HepG2 (cell line): ENCODE measurements at regions not wholly inside any gene's neighbourhood (a gene's known extent, or its start where the extent isn't known, plus 50 kb on each side); places are given as distances from the start of the nearest gene placed in this dataset.

Experiments
- HNRNPK ChIP-seq: fragments of 200-400 bp; formaldehyde crosslinking; IDR thresholded peaks from 2 replicates; pipeline ENCODE4 v1.6.1; 2018; ENCODE audit warnings: low read length, low read depth, moderate library complexity, mild to moderate bottlenecking; ENCODE audit not compliant: poor library complexity, severe bottlenecking
- MTA1 ChIP-seq: sonication (generic); formaldehyde crosslinking; IDR thresholded peaks from 2 replicates; pipeline ENCODE4 v1.4.0; 2020; ENCODE audit warnings: missing genetic modification reagents, mild to moderate bottlenecking, borderline replicate concordance
- MYNN ChIP-seq: sonication (generic); formaldehyde crosslinking; IDR thresholded peaks from 2 replicates; pipeline ENCODE4 v1.4.0; 2020; ENCODE audit warnings: mild to moderate bottlenecking, low read depth, missing genetic modification reagents
- SPEN ChIP-seq: sonication (generic); formaldehyde crosslinking; IDR thresholded peaks from 2 replicates; pipeline ENCODE4 v1.5.1; 2020; ENCODE audit warnings: low read depth, mild to moderate bottlenecking, missing genetic modification reagents
- SRSF4 ChIP-seq: fragments of 200-400 bp; formaldehyde crosslinking; IDR thresholded peaks from one replicate; pipeline ENCODE4 v1.6.1; 2018; ENCODE audit warnings: mild to moderate bottlenecking, low read depth, low read length, moderate library complexity; ENCODE audit not compliant: poor library complexity, severe bottlenecking
- TCF7 ChIP-seq: sonication (generic); IDR thresholded peaks from 2 replicates; pipeline ENCODE4 v1.6.1; 2016; ENCODE audit warnings: antibody characterized with exemption, low read depth
- ZNF563 ChIP-seq: sonication (generic); formaldehyde crosslinking; IDR thresholded peaks from 2 replicates; pipeline ENCODE4 v1.8.0; 2022; ENCODE audit warnings: mild to moderate bottlenecking, moderate library complexity, missing genetic modification reagents
- ZNF598 ChIP-seq: sonication (generic); formaldehyde crosslinking; IDR thresholded peaks from 2 replicates; pipeline ENCODE4 v1.5.1; 2020; ENCODE audit warnings: mild to moderate bottlenecking, missing genetic modification reagents, borderline replicate concordance
- ZNF615 ChIP-seq: sonication (generic); formaldehyde crosslinking; IDR thresholded peaks from 2 replicates; pipeline ENCODE4 v1.5.0; 2020; ENCODE audit warnings: mild to moderate bottlenecking, missing genetic modification reagents, borderline replicate concordance
- ZSCAN12 ChIP-seq: sonication (generic); formaldehyde crosslinking; IDR thresholded peaks from 2 replicates; pipeline ENCODE4 v1.9.0; 2021; ENCODE audit warnings: mild to moderate bottlenecking, missing genetic modification reagents
- ZSCAN9 ChIP-seq: IDR thresholded peaks from 2 replicates; pipeline ENCODE4 v1.6.1; 2016; ENCODE audit warnings: borderline replicate concordance
- TF ChIP-seq, protein P1 (sequence below): sonication (generic); formaldehyde crosslinking; IDR thresholded peaks from 2 replicates; pipeline ENCODE4 v1.5.0; 2020; ENCODE audit warnings: missing genetic modification reagents
- TF ChIP-seq, protein P2 (sequence below): sonication (generic); formaldehyde crosslinking; IDR thresholded peaks from 2 replicates; pipeline ENCODE4 v1.4.0; 2020; ENCODE audit warnings: missing genetic modification reagents
- TF ChIP-seq, protein P3 (sequence below): sonication (generic); formaldehyde crosslinking; IDR thresholded peaks from 2 replicates; pipeline ENCODE4 v1.8.0; 2022; ENCODE audit warnings: missing genetic modification reagents, mild to moderate bottlenecking, moderate library complexity, borderline replicate concordance
- TF ChIP-seq, protein P4 (sequence below): sonication (generic); formaldehyde crosslinking; IDR thresholded peaks from 2 replicates; pipeline ENCODE4 v1.9.0; 2022; ENCODE audit warnings: low read depth, missing genetic modification reagents
- TF ChIP-seq, protein P5 (sequence below): IDR thresholded peaks from 2 replicates; pipeline ENCODE4 v1.6.1; 2012; ENCODE audit warnings: low read depth, low read length, improper control_type of control experiment
- TF ChIP-seq, protein P6 (sequence below): IDR thresholded peaks from 2 replicates; pipeline ENCODE4 v1.6.1; 2016; ENCODE audit warnings: missing compliant biosample characterization, missing genetic modification reagents, borderline replicate concordance
- TF ChIP-seq, protein P7 (sequence below): sonication (generic); formaldehyde crosslinking; IDR thresholded peaks from 2 replicates; pipeline ENCODE4 v1.4.0; 2020; ENCODE audit warnings: missing genetic modification reagents
- TF ChIP-seq, protein P8 (sequence below): sonication (generic); formaldehyde crosslinking; IDR thresholded peaks from 2 replicates; pipeline ENCODE4 v1.4.0; 2020; ENCODE audit warnings: mild to moderate bottlenecking, missing genetic modification reagents

DNA sequence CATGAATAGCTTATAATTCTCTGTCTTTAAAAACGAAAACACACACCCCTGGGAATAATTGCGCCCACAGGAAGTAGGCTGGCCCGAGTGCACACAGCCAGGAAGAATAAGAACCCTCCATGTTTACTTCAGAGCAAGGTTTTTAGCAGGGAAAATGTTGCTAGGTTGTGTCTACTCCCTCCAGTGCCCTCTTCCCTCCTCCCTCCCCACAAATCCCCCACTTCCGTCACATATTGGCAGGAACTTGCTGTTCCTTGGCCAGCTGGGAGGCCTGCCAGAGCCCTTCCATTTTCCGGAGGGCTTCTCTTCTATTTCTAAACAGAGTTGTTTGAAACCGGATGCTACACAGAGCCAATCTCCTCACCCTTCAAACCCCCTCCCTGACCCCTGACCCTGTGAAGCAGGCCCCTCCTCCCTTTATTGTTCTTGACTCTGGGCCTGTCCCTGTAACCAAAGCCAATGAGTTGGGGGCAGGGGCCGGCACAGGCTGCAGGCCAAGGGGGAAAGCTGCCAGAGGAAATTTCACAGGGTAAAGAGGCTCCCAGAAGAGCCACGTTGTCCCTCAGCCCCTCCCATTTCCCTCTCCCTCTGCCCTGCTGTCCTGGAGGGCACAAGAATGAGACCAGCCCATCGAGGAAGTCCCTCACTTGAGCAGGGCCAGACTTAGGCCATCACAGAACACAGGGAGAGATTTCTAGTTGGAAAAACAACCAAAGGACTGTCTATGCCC is 49.8 kb upstream of the LGALSL start (continued):
- TF ChIP-seq, protein P1, sequence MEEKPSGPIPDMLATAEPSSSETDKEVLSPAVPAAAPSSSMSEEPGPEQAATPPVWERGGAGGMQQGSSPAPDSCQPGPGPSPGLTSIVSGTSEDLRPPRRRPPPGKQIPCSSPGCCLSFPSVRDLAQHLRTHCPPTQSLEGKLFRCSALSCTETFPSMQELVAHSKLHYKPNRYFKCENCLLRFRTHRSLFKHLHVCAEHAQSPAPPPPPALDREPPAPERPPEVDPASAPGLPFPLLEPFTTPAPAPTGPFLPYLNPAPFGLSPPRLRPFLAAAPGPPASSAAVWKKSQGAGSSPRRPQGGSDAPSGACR = no peak
- TF ChIP-seq SPEN (CRISPR knock-in tag) (peak; percentile 49; the same call in 1 of the 2 replicates), ZSCAN9 (CRISPR knock-in tag) (no peak), TCF7 (no peak), SRSF4 (no peak), ZSCAN12 (CRISPR knock-in tag) (no peak), ZNF598 (CRISPR knock-in tag) (no peak), MTA1 (CRISPR knock-in tag) (no peak), ZNF563 (CRISPR knock-in tag) (no peak), MYNN (CRISPR knock-in tag) (no peak), HNRNPK (no peak), ZNF615 (CRISPR knock-in tag) (no peak)
- TF ChIP-seq, protein P2, sequence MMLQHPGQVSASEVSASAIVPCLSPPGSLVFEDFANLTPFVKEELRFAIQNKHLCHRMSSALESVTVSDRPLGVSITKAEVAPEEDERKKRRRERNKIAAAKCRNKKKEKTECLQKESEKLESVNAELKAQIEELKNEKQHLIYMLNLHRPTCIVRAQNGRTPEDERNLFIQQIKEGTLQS (CRISPR knock-in tag) = no peak
- TF ChIP-seq, protein P3, sequence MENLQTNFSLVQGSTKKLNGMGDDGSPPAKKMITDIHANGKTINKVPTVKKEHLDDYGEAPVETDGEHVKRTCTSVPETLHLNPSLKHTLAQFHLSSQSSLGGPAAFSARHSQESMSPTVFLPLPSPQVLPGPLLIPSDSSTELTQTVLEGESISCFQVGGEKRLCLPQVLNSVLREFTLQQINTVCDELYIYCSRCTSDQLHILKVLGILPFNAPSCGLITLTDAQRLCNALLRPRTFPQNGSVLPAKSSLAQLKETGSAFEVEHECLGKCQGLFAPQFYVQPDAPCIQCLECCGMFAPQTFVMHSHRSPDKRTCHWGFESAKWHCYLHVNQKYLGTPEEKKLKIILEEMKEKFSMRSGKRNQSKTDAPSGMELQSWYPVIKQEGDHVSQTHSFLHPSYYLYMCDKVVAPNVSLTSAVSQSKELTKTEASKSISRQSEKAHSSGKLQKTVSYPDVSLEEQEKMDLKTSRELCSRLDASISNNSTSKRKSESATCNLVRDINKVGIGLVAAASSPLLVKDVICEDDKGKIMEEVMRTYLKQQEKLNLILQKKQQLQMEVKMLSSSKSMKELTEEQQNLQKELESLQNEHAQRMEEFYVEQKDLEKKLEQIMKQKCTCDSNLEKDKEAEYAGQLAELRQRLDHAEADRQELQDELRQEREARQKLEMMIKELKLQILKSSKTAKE (CRISPR knock-in tag) = no peak
- TF ChIP-seq, protein P4, sequence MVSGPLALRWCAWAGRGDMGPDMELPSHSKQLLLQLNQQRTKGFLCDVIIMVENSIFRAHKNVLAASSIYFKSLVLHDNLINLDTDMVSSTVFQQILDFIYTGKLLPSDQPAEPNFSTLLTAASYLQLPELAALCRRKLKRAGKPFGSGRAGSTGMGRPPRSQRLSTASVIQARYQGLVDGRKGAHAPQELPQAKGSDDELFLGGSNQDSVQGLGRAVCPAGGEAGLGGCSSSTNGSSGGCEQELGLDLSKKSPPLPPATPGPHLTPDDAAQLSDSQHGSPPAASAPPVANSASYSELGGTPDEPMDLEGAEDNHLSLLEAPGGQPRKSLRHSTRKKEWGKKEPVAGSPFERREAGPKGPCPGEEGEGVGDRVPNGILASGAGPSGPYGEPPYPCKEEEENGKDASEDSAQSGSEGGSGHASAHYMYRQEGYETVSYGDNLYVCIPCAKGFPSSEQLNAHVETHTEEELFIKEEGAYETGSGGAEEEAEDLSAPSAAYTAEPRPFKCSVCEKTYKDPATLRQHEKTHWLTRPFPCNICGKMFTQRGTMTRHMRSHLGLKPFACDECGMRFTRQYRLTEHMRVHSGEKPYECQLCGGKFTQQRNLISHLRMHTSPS (CRISPR knock-in tag) = peak; percentile 34
- TF ChIP-seq, protein P5, sequence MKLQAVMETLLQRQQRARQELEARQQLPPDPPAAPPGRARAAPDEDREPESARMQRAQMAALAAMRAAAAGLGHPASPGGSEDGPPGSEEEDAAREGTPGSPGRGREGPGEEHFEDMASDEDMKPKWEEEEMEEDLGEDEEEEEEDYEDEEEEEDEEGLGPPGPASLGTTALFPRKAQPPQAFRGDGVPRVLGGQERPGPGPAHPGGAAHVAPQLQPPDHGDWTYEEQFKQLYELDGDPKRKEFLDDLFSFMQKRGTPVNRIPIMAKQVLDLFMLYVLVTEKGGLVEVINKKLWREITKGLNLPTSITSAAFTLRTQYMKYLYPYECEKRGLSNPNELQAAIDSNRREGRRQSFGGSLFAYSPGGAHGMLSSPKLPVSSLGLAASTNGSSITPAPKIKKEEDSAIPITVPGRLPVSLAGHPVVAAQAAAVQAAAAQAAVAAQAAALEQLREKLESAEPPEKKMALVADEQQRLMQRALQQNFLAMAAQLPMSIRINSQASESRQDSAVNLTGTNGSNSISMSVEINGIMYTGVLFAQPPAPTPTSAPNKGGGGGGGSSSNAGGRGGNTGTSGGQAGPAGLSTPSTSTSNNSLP = no peak
- TF ChIP-seq, protein P6, sequence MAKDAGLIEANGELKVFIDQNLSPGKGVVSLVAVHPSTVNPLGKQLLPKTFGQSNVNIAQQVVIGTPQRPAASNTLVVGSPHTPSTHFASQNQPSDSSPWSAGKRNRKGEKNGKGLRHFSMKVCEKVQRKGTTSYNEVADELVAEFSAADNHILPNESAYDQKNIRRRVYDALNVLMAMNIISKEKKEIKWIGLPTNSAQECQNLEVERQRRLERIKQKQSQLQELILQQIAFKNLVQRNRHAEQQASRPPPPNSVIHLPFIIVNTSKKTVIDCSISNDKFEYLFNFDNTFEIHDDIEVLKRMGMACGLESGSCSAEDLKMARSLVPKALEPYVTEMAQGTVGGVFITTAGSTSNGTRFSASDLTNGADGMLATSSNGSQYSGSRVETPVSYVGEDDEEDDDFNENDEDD (CRISPR knock-in tag) = no peak
- TF ChIP-seq, protein P7, sequence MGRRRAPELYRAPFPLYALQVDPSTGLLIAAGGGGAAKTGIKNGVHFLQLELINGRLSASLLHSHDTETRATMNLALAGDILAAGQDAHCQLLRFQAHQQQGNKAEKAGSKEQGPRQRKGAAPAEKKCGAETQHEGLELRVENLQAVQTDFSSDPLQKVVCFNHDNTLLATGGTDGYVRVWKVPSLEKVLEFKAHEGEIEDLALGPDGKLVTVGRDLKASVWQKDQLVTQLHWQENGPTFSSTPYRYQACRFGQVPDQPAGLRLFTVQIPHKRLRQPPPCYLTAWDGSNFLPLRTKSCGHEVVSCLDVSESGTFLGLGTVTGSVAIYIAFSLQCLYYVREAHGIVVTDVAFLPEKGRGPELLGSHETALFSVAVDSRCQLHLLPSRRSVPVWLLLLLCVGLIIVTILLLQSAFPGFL (CRISPR knock-in tag) = no peak
- TF ChIP-seq, protein P8, sequence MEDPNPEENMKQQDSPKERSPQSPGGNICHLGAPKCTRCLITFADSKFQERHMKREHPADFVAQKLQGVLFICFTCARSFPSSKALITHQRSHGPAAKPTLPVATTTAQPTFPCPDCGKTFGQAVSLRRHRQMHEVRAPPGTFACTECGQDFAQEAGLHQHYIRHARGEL (CRISPR knock-in tag) = no peak
